ENCODE measurements at regions not wholly inside any gene's neighbourhood (a gene's known extent, or its start where the extent isn't known, plus 50 kb on each side); places are given as distances from the start of the nearest gene placed in this dataset.

- Histone ChIP-seq H3K27ac (ENCODE audit: low read length) (no peak overlapping the region), H3K4me3 (ENCODE audit: low read depth in 2 of 2, low read length in 2 of 2) (no peak overlapping the region), H3K9me3 (ENCODE audit: control insufficient read depth, insufficient read depth, low read depth, low read length) (no peaks in the 10 kb centered on the region), H3K36me3 (ENCODE audit: control insufficient read depth, insufficient read depth, low read length) (no peaks in the 10 kb centered on the region), H3K4me1 (ENCODE audit: control insufficient read depth, insufficient read depth, low read length) (no peaks in the 10 kb centered on the region), H3K27me3 (ENCODE audit: control insufficient read depth, insufficient read depth, low read length) (no peaks in the 10 kb centered on the region)
- no peak for ATAC-seq
- CTCF ChIA-PET, result no interaction called here
- BruUV-seq (replicated peaks), result no TSS peak
- POLR2A ChIA-PET, result no interaction called here
- in situ Hi-C loops (cut with HindIII; ENCODE audit: low pct_unique_long_range_greater_than_20kb, low sequenced_read_pairs) (no loop called here), intact Hi-C loops (cut with micrococcal nuclease; ENCODE audit: unreplicated experiment) (no loop called here)
- DNase-seq (ENCODE audit: low read depth, low spot score), result no peak
- no peak for TF ChIP-seq POLR2AphosphoS5 (IDR thresholded peaks at IDR 0.05; ENCODE audit: low read depth, low read length)
- no peak for TF ChIP-seq SIN3A (IDR thresholded peaks at IDR 0.05; ENCODE audit: borderline replicate concordance, insufficient read depth, low read depth, low read length)
- TF ChIP-seq REST (IDR thresholded peaks at IDR 0.05; ENCODE audit: insufficient read depth in 1 of 2, low read depth in 2 of 2, low read length in 1 of 2), result no peak
- no peak for TF ChIP-seq TCF7L2 (IDR thresholded peaks at IDR 0.05; ENCODE audit: low read depth, low read length)
These were observed 426.8 kb upstream of the DYNLRB2 start for GRCh38 chr16:80113873-80114574.

GRCh38 chr16:80109581-80109980 is 431.2 kb upstream of the DYNLRB2 start:
- BruUV-seq (replicated peaks), result no TSS peak
- intact Hi-C loops (cut with micrococcal nuclease; ENCODE audit: unreplicated experiment) (no loop called here), in situ Hi-C loops (cut with HindIII; ENCODE audit: low pct_unique_long_range_greater_than_20kb, low sequenced_read_pairs) (no loop called here)
- POLR2A ChIA-PET, result no interaction called here
- CTCF ChIA-PET, result no interaction called here
- Histone ChIP-seq H3K36me3 (ENCODE audit: control insufficient read depth, insufficient read depth, low read length) (no peaks in the 10 kb centered on the region), H3K4me1 (ENCODE audit: control insufficient read depth, insufficient read depth, low read length) (no peaks in the 10 kb centered on the region), H3K27ac (ENCODE audit: low read length) (no peak overlapping the region), H3K4me3 (ENCODE audit: low read depth in 2 of 2, low read length in 2 of 2) (no peak overlapping the region), H3K9me3 (ENCODE audit: control insufficient read depth, insufficient read depth, low read depth, low read length) (no peaks in the 10 kb centered on the region), H3K27me3 (ENCODE audit: control insufficient read depth, insufficient read depth, low read length) (no peaks in the 10 kb centered on the region)
- ATAC-seq, result no peak
- TF ChIP-seq POLR2AphosphoS5 (IDR thresholded peaks at IDR 0.05; ENCODE audit: low read depth, low read length), result no peak
- TF ChIP-seq REST (IDR thresholded peaks at IDR 0.05; ENCODE audit: insufficient read depth in 1 of 2, low read depth in 2 of 2, low read length in 1 of 2), result no peak
- TF ChIP-seq TCF7L2 (IDR thresholded peaks at IDR 0.05; ENCODE audit: low read depth, low read length), result no peak
- TF ChIP-seq SIN3A (IDR thresholded peaks at IDR 0.05; ENCODE audit: borderline replicate concordance, insufficient read depth, low read depth, low read length), result no peak
- no peak for TF ChIP-seq CTCF (IDR thresholded peaks at IDR 0.05)
- DNase-seq (ENCODE audit: low read depth, low spot score), result no peak
